ENCODE measurements at regions not wholly inside any gene's neighbourhood (a gene's known extent, or its start where the extent isn't known, plus 50 kb on each side); places are given as distances from the start of the nearest gene placed in this dataset.

- ATAC-seq = no peak
Observed at GRCh38 chr10:131810036-131810804, 90.6 kb upstream of the PPP2R2D start.

GRCh38 chr10:131810805-131811629 is 89.8 kb upstream of the PPP2R2D start:
- ATAC-seq = no peak

GRCh38 chr10:131811630-131812403 is 89.0 kb upstream of the PPP2R2D start:
- no peak for ATAC-seq

GRCh38 chr10:131812736-131813604 is 87.8 kb upstream of the PPP2R2D start:
- no peak for ATAC-seq

- ATAC-seq = no peak
Observed at GRCh38 chr10:131814567-131815265, 86.1 kb upstream of the PPP2R2D start.

GRCh38 chr10:131815266-131816156 is 85.3 kb upstream of the PPP2R2D start:
- ATAC-seq = no peak

- ATAC-seq = no peak
Observed at GRCh38 chr10:131816157-131816775, 84.5 kb upstream of the PPP2R2D start.

- ATAC-seq = no peak
Observed at GRCh38 chr10:131816941-131817700, 83.7 kb upstream of the PPP2R2D start.

GRCh38 chr10:131817866-131818509 is 82.8 kb upstream of the PPP2R2D start:
- no peak for ATAC-seq

GRCh38 chr10:131818510-131819234 is 82.1 kb upstream of the PPP2R2D start:
- ATAC-seq = no peak

- no peak for ATAC-seq
Observed at GRCh38 chr10:131819241-131820072, 81.4 kb upstream of the PPP2R2D start.

- ATAC-seq = no peak
Observed at GRCh38 chr10:131820626-131821025, 80.2 kb upstream of the PPP2R2D start.

GRCh38 chr10:131821378-131822012 is 79.3 kb upstream of the PPP2R2D start:
- ATAC-seq = no peak

- ATAC-seq = no peak
Observed at GRCh38 chr10:131822013-131822691, 78.7 kb upstream of the PPP2R2D start.

- no peak for ATAC-seq
Observed at GRCh38 chr10:131822692-131823245, 78.0 kb upstream of the PPP2R2D start.

All from activated CD4-positive, CD25-positive, alpha-beta regulatory T cell treated with anti-CD3 and anti-CD28 coated beads, Interleukin-2, amount 50 U/mL, for 24 hours (primary cell).